ENCODE measurements at regions not wholly inside any gene's neighbourhood (a gene's known extent, or its start where the extent isn't known, plus 50 kb on each side); places are given as distances from the start of the nearest gene placed in this dataset.

DNA sequence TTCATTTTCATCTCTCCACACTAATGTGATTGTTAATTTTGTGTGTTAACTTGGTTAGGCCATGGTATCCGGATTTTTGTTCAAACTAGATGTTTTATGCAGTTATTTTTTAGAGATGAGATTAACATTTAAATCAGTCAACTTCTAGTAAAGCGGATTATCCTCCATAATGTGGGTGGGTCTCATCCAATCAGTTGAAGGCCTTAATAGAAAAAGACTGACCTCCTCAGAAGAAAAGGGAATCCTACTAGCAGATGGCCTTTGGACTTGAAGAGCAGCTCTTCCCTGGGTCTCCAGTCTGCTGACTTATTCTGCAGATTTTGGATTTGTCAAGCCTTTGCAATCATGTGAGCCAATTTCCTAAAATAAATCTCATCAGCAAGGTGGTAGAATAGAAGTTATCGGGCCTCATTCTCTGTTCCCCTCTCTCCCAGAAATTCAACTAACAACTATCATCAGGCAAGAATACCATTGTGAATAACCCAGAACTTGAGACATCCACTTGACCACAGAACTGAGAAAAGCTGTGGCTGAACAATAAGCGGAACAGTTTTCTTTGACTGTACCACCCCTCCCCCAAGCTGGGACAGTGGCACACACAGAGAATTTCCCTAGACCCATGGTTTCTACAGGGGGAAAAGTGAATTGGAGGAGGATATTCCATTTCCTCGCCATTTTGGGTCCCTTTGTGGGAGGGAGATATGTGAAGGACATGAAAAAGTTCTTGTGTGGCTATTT lies 323.0 kb downstream of the UTRN start:
- H3K4me3 Mint-ChIP-seq, result no peak overlapping the region
- no peaks in the 10 kb centered on the region for H3K36me3 ChIP-seq (ENCODE audit: control insufficient read depth, insufficient read depth, low read length)
- H3K27me3 Mint-ChIP-seq, result no peaks in the 10 kb centered on the region
- H3K9me3 ChIP-seq (ENCODE audit: control insufficient read depth in 2 of 2, low read length in 2 of 2), result no peaks in the 10 kb centered on the region
- no peak overlapping the region for H3K4me3 ChIP-seq (ENCODE audit: low read depth, low read length)
- H3K4me1 ChIP-seq (ENCODE audit: control insufficient read depth, insufficient read depth, low read length, poor library complexity, severe bottlenecking), result peaks cover 5% of the 10 kb centered on the region
- DNase-seq (no peak), ATAC-seq (ENCODE audit: low read depth in 2 of 2) (no peak)
- H3K9me3 Mint-ChIP-seq, result peaks cover 0 to 2% (median 0%) of the 10 kb centered on the region in 7 donors
- no peaks in the 10 kb centered on the region for H3K27me3 ChIP-seq (ENCODE audit: control insufficient read depth, insufficient read depth, low read length)
- no peak overlapping the region for H3K27ac ChIP-seq (ENCODE audit: insufficient read depth, low read length, poor library complexity, severe bottlenecking)
- H3K36me3 Mint-ChIP-seq, result peaks cover 32% of the 10 kb centered on the region
- H3K4me1 Mint-ChIP-seq, result peaks cover 21 to 43% (median 35%) of the 10 kb centered on the region in 4 donors
- no peak overlapping the region for H3K27ac Mint-ChIP-seq

GRCh38 chr6:144612811-144613210 lies 327.7 kb downstream of the UTRN start:
- Mint-ChIP-seq H3K27me3 (no peaks in the 10 kb centered on the region), H3K9me3 (peaks cover 0 to 2% (median 0%) of the 10 kb centered on the region in 7 donors), H3K4me3 (no peak overlapping the region), H3K4me1 (peaks cover 28 to 38% (median 32%) of the 10 kb centered on the region in 4 donors), H3K27ac (no peak overlapping the region), H3K36me3 (peaks cover 32% of the 10 kb centered on the region)
- Histone ChIP-seq H3K27ac (ENCODE audit: insufficient read depth, low read length, poor library complexity, severe bottlenecking) (no peak overlapping the region), H3K27me3 (ENCODE audit: control insufficient read depth, insufficient read depth, low read length) (no peaks in the 10 kb centered on the region), H3K4me1 (ENCODE audit: control insufficient read depth, insufficient read depth, low read length, poor library complexity, severe bottlenecking) (peaks cover 5% of the 10 kb centered on the region), H3K9me3 (ENCODE audit: control insufficient read depth in 2 of 2, low read length in 2 of 2) (no peaks in the 10 kb centered on the region), H3K4me3 (ENCODE audit: low read depth, low read length) (no peak overlapping the region), H3K36me3 (ENCODE audit: control insufficient read depth, insufficient read depth, low read length) (no peaks in the 10 kb centered on the region)
- ATAC-seq (ENCODE audit: low read depth in 2 of 2) (no peak), DNase-seq (no peak)

GRCh38 chr6:144613859-144614258 lies 328.7 kb downstream of the UTRN start:
- no peak overlapping the region for H3K4me3 ChIP-seq (ENCODE audit: low read depth, low read length)
- H3K4me1 ChIP-seq (ENCODE audit: control insufficient read depth, insufficient read depth, low read length, poor library complexity, severe bottlenecking), result no peaks in the 10 kb centered on the region
- Mint-ChIP-seq H3K36me3 (peaks cover 21% of the 10 kb centered on the region), H3K4me1 (peaks cover 17 to 30% (median 28%) of the 10 kb centered on the region in 4 donors), H3K27me3 (no peaks in the 10 kb centered on the region), H3K4me3 (no peak overlapping the region), H3K9me3 (peaks cover 0 to 2% (median 0%) of the 10 kb centered on the region in 7 donors), H3K27ac (no peak overlapping the region)
- H3K36me3 ChIP-seq (ENCODE audit: control insufficient read depth, insufficient read depth, low read length), result no peaks in the 10 kb centered on the region
- H3K27me3 ChIP-seq (ENCODE audit: control insufficient read depth, insufficient read depth, low read length), result no peaks in the 10 kb centered on the region
- no peak for ATAC-seq (ENCODE audit: low read depth in 2 of 2)
- no peak for DNase-seq
- H3K9me3 ChIP-seq (ENCODE audit: control insufficient read depth in 2 of 2, low read length in 2 of 2), result no peaks in the 10 kb centered on the region
- no peak overlapping the region for H3K27ac ChIP-seq (ENCODE audit: insufficient read depth, low read length, poor library complexity, severe bottlenecking)

DNA sequence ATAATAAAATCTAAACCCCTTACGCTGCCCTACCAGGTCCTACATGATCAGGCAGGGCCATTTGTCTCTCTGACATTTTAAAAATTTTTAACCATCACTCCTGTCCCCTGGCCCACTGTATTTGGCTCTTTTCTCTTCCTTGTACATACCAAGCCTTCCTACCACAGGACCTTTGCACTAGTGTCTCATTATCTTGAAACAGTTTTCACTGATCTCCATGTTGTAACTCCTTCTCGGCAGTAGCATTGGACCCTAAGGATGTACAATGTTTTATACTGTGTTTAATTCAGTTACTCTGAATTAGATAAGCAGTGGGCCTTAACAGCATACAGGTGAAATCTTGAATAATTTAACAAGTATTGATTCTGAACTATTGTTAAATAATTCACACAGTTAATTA lies 330.7 kb downstream of the UTRN start:
- H3K9me3 ChIP-seq (ENCODE audit: control insufficient read depth in 2 of 2, low read length in 2 of 2), result no peaks in the 10 kb centered on the region
- peak overlapping the region in 1 of 3 donors; percentile 22 for H3K27ac Mint-ChIP-seq
- no peak overlapping the region for H3K27ac ChIP-seq (ENCODE audit: insufficient read depth, low read length, poor library complexity, severe bottlenecking)
- H3K9me3 Mint-ChIP-seq, result peaks cover 0 to 1% (median 0%) of the 10 kb centered on the region in 7 donors
- DNase-seq (no peak), ATAC-seq (ENCODE audit: low read depth in 2 of 2) (no peak)
- no peaks in the 10 kb centered on the region for H3K27me3 ChIP-seq (ENCODE audit: control insufficient read depth, insufficient read depth, low read length)
- H3K4me1 ChIP-seq (ENCODE audit: control insufficient read depth, insufficient read depth, low read length, poor library complexity, severe bottlenecking), result no peaks in the 10 kb centered on the region
- H3K27me3 Mint-ChIP-seq, result no peaks in the 10 kb centered on the region
- H3K4me1 Mint-ChIP-seq, result peaks cover 22 to 41% (median 32%) of the 10 kb centered on the region in 4 donors
- H3K36me3 ChIP-seq (ENCODE audit: control insufficient read depth, insufficient read depth, low read length), result no peaks in the 10 kb centered on the region
- no peak overlapping the region for H3K4me3 Mint-ChIP-seq
- H3K4me3 ChIP-seq (ENCODE audit: low read depth, low read length), result no peak overlapping the region
- peaks cover 16% of the 10 kb centered on the region for H3K36me3 Mint-ChIP-seq

- no peaks in the 10 kb centered on the region for H3K27me3 ChIP-seq (ENCODE audit: control insufficient read depth, insufficient read depth, low read length)
- ATAC-seq (ENCODE audit: low read depth in 2 of 2) (no peak), DNase-seq (no peak)
- H3K9me3 ChIP-seq (ENCODE audit: control insufficient read depth in 2 of 2, low read length in 2 of 2), result no peaks in the 10 kb centered on the region
- H3K4me3 ChIP-seq (ENCODE audit: low read depth, low read length), result no peak overlapping the region
- Mint-ChIP-seq H3K36me3 (peaks cover 16% of the 10 kb centered on the region), H3K4me3 (no peak overlapping the region), H3K27me3 (no peaks in the 10 kb centered on the region), H3K27ac (no peak overlapping the region), H3K9me3 (peaks cover 0 to 1% (median 0%) of the 10 kb centered on the region in 7 donors), H3K4me1 (peaks cover 21 to 43% (median 33%) of the 10 kb centered on the region in 4 donors)
- H3K4me1 ChIP-seq (ENCODE audit: control insufficient read depth, insufficient read depth, low read length, poor library complexity, severe bottlenecking), result no peaks in the 10 kb centered on the region
- no peaks in the 10 kb centered on the region for H3K36me3 ChIP-seq (ENCODE audit: control insufficient read depth, insufficient read depth, low read length)
- no peak overlapping the region for H3K27ac ChIP-seq (ENCODE audit: insufficient read depth, low read length, poor library complexity, severe bottlenecking)
Observed at GRCh38 chr6:144617191-144617590, 332.1 kb downstream of the UTRN start.

GRCh38 chr6:144617708-144618107 lies 332.6 kb downstream of the UTRN start:
- Mint-ChIP-seq H3K27me3 (no peaks in the 10 kb centered on the region), H3K27ac (no peak overlapping the region), H3K36me3 (peaks cover 16% of the 10 kb centered on the region), H3K9me3 (peaks cover 0 to 1% (median 0%) of the 10 kb centered on the region in 7 donors), H3K4me1 (peaks cover 16 to 38% (median 32%) of the 10 kb centered on the region in 4 donors), H3K4me3 (no peak overlapping the region)
- no peaks in the 10 kb centered on the region for H3K4me1 ChIP-seq (ENCODE audit: control insufficient read depth, insufficient read depth, low read length, poor library complexity, severe bottlenecking)
- DNase-seq, result no peak
- H3K4me3 ChIP-seq (ENCODE audit: low read depth, low read length), result no peak overlapping the region
- ATAC-seq (ENCODE audit: low read depth in 2 of 2), result no peak
- H3K9me3 ChIP-seq (ENCODE audit: control insufficient read depth in 2 of 2, low read length in 2 of 2), result no peaks in the 10 kb centered on the region
- no peaks in the 10 kb centered on the region for H3K27me3 ChIP-seq (ENCODE audit: control insufficient read depth, insufficient read depth, low read length)
- H3K27ac ChIP-seq (ENCODE audit: insufficient read depth, low read length, poor library complexity, severe bottlenecking), result no peak overlapping the region
- no peaks in the 10 kb centered on the region for H3K36me3 ChIP-seq (ENCODE audit: control insufficient read depth, insufficient read depth, low read length)

DNA sequence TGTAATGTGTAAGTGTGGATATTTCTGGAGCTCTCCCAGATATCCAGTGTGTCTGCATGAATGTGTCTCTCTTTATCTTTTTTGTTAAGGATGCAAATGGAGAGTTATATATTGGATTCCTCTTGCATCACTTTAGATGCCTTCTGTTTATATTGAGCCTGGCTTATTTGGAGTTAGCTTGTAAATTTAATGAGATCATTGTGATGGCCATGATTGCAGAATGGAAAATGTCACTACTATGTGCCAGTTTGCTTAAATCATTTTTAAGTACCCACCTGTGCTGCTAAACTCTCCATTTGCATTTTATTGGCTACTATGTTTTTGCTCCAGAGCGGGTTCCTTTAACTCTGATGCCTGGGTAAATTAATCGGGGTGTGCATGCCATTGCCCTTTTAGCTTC lies 334.8 kb downstream of the UTRN start:
- no peaks in the 10 kb centered on the region for H3K27me3 Mint-ChIP-seq
- no peaks in the 10 kb centered on the region for H3K36me3 ChIP-seq (ENCODE audit: control insufficient read depth, insufficient read depth, low read length)
- ATAC-seq (ENCODE audit: low read depth in 2 of 2) (no peak), DNase-seq (no peak)
- H3K27ac ChIP-seq (ENCODE audit: insufficient read depth, low read length, poor library complexity, severe bottlenecking), result no peak overlapping the region
- H3K27me3 ChIP-seq (ENCODE audit: control insufficient read depth, insufficient read depth, low read length), result no peaks in the 10 kb centered on the region
- no peaks in the 10 kb centered on the region for H3K4me1 ChIP-seq (ENCODE audit: control insufficient read depth, insufficient read depth, low read length, poor library complexity, severe bottlenecking)
- peak overlapping the region in 1 of 3 donors; percentile 43 for H3K27ac Mint-ChIP-seq
- peaks cover 0 to 1% (median 0%) of the 10 kb centered on the region in 7 donors for H3K9me3 Mint-ChIP-seq
- H3K9me3 ChIP-seq (ENCODE audit: control insufficient read depth in 2 of 2, low read length in 2 of 2), result no peaks in the 10 kb centered on the region
- H3K4me3 ChIP-seq (ENCODE audit: low read depth, low read length), result no peak overlapping the region
- peaks cover 27 to 43% (median 32%) of the 10 kb centered on the region in 4 donors for H3K4me1 Mint-ChIP-seq
- no peak overlapping the region for H3K4me3 Mint-ChIP-seq
- H3K36me3 Mint-ChIP-seq, result peaks cover 22% of the 10 kb centered on the region

GRCh38 chr6:144621332-144621731 lies 336.2 kb downstream of the UTRN start:
- Histone ChIP-seq H3K9me3 (ENCODE audit: control insufficient read depth in 2 of 2, low read length in 2 of 2) (no peaks in the 10 kb centered on the region), H3K27me3 (ENCODE audit: control insufficient read depth, insufficient read depth, low read length) (no peaks in the 10 kb centered on the region), H3K27ac (ENCODE audit: insufficient read depth, low read length, poor library complexity, severe bottlenecking) (no peak overlapping the region), H3K4me3 (ENCODE audit: low read depth, low read length) (no peak overlapping the region), H3K36me3 (ENCODE audit: control insufficient read depth, insufficient read depth, low read length) (no peaks in the 10 kb centered on the region), H3K4me1 (ENCODE audit: control insufficient read depth, insufficient read depth, low read length, poor library complexity, severe bottlenecking) (no peaks in the 10 kb centered on the region)
- no peak overlapping the region for H3K4me3 Mint-ChIP-seq
- H3K4me1 Mint-ChIP-seq, result peaks cover 29 to 36% (median 34%) of the 10 kb centered on the region in 4 donors
- no peaks in the 10 kb centered on the region for H3K9me3 Mint-ChIP-seq
- no peaks in the 10 kb centered on the region for H3K27me3 Mint-ChIP-seq
- ATAC-seq (ENCODE audit: low read depth in 2 of 2) (no peak), DNase-seq (no peak)
- H3K36me3 Mint-ChIP-seq, result peaks cover 14% of the 10 kb centered on the region
- no peak overlapping the region for H3K27ac Mint-ChIP-seq
